ENCODE measurements at regions not wholly inside any gene's neighbourhood (a gene's known extent, or its start where the extent isn't known, plus 50 kb on each side); places are given as distances from the start of the nearest gene placed in this dataset.

GRCh38 chr22:27378311-27378800 is 423.2 kb downstream of the MN1 start:
- no peak for DNase-seq

DNA sequence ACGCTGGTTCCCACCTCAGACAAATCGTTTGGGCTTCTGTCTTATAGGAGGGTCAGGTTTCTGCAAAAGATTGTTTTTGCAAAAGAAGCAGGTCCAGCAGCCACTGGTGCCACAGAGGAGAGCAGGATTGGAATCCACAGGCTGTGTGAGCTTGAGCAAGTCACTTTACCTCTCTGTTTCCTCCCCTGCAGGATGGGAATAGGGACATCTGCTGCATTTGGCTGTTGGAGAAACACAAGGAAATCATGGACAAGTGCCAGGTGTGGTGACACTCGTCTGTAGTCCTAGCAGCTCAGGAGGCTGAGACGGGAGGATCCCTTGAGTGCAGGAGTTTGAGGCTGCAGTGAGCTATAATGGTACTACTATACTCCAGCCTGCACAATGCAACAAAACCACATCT is 422.6 kb downstream of the MN1 start:
- no peak for DNase-seq

GRCh38 chr22:27380855-27381254 is 420.7 kb downstream of the MN1 start:
- no peak for DNase-seq

GRCh38 chr22:27381552-27381951 is 420.0 kb downstream of the MN1 start:
- no peak for DNase-seq

- DNase-seq = no peak
Observed at GRCh38 chr22:27381960-27382742, 419.4 kb downstream of the MN1 start.

GRCh38 chr22:27382947-27383346 is 418.6 kb downstream of the MN1 start:
- no peak for DNase-seq

GRCh38 chr22:27383896-27384295 is 417.7 kb downstream of the MN1 start:
- DNase-seq = no peak

- no peak for DNase-seq
Observed at GRCh38 chr22:27385261-27385998, 416.1 kb downstream of the MN1 start.

GRCh38 chr22:27386186-27386585 is 415.4 kb downstream of the MN1 start:
- no peak for DNase-seq

DNA sequence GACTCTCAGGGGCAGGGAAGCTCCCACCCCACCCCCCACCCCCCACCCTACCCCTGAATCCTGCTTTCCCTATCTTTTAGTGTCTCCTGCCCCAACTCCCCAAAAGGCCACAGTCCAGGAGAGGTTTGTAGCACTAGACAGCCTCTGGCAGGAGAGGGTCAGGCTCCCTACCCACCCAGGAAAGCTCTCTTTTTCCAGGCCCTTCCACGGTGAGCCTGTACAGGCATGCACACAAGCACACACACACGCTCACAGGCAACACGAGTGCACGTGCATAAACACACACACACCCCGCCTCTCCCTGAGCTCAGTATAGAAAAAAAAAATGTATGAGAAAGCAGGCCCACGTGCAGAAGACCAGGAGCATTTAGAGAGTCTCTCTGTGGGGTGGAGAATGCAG is 414.0 kb downstream of the MN1 start:
- DNase-seq = no peak

DNA sequence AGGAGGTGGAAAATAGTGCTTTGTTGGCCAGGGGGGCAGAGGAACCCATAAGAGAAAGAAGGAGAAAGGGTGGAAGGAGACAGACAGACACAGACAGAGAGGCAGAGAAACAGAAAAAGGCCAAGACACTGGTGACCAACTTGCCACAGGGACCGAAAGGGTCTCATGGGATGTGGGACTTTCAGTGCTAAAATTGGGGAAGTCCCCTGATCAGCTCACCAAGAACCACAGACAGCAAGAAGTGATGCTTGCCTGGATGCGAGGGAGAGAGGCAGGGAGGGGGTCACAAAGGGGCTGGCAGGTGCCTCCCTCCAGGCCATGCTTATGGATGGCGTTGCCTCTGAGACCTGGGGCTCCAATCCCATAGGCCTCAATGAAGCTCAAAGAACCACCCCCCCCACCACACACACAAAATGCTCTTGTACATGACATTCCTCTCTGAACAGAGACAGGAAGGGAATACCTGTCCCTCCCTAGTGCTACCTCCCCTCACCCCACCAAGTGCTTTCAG is 413.4 kb downstream of the MN1 start:
- no peak for DNase-seq

- no peak for DNase-seq
Observed at GRCh38 chr22:27389727-27390075, 411.9 kb downstream of the MN1 start.

DNA sequence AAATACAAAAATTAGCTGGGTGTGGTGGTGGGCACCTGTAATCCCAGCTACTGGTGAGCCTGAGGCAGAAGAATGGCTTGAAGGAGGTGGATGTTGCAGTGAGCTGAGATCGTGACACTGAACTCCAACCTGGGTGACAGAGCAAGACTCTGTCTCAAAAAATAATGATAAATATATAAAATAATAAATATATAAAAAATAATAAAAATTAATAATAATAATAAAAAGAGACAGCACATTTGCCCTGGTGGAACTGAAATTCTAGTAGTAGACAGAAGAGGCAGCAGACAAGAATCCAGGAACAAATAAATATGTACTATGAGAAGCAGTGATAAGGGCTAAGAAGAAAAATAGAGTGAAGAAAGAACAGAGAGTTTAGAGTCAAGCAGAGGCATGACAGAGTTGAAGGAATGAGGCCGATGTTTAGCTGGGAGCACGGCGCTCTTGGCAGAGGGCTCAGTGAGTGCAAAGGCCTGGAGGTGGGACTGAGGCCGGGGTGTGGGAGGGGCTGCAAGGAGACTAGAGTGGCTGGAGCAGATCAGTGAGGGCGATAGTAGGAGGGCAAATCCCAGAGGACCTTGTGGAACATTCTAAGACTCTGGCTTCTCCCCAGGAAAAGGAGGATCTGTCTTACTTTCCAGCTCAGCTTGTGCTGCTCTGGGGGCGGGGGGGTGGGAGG is 410.3 kb downstream of the MN1 start:
- no peak for DNase-seq

DNA sequence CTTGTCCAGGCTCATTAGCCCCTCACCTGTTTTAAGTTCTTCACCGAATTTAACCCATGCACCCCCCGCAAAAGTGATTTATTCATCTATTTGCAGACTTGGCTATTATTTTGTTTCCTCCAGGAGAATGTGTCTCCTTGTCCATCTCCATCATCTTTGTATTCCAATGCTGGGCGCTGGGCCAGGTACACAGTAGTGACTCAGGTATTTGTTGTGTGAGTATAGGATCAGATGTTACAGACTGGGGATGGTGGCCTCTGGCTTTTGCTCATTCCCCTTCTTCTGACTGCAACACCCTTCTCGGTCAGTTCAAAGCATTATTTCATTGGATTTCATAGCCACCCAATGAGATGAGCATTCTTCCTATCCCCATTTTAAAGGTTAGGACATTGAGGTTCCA is 408.2 kb downstream of the MN1 start:
- no peak for DNase-seq

DNA sequence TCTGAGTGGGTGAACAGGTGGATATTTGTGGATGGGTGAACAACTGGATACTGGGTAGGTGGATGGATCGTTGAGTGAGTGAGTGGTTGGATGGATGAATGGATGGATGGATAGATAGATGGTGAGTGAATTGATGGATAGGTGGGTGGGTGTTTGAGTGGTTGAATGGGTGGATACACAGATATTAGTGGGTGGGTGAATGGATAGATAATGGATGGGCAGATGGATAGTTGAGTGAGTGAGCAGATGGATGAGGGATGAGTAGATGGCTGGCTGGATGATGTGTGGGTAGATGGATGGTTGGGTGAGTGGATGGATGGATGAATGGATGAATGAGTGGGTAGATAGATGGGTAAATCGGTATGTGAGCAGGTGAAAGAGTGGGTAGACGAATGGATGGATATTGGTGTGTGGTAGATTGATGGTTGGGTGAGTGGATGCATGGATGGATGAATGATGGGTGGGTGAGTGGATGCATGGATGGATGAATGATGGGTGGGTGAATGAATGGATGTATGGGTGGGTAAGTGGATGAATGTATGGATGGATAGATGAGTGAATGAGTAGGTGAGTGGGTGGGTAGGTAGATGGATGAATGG is 406.7 kb downstream of the MN1 start:
- no peak for DNase-seq

GRCh38 chr22:27397036-27397953 is 404.3 kb downstream of the MN1 start:
- no peak for DNase-seq

- DNase-seq = no peak
Observed at GRCh38 chr22:27397954-27398342, 403.6 kb downstream of the MN1 start.

DNA sequence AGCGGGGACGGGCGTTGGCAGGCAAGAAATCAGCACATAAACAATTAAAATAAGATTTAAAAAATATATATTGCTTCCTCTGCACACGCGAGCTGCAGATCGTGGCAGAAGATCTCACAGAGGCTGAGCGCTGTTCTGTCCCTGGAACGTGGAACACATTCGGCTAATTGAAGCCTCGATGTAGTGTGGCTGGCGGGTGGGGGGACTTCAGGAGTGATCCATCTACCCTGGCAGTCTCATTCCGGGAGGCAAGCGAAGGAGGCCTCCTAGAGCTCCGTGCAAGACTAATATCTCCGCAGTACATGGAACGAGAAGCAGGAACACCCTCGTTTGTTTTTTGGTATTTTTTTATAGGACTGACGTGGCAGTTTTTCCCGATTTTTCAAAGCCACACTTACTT is 402.4 kb downstream of the MN1 start:
- DNase-seq = no peak

GRCh38 chr22:27400811-27401210 is 400.7 kb downstream of the MN1 start:
- DNase-seq = no peak

- no peak for DNase-seq
Observed at GRCh38 chr22:27401321-27401720, 400.2 kb downstream of the MN1 start.

DNA sequence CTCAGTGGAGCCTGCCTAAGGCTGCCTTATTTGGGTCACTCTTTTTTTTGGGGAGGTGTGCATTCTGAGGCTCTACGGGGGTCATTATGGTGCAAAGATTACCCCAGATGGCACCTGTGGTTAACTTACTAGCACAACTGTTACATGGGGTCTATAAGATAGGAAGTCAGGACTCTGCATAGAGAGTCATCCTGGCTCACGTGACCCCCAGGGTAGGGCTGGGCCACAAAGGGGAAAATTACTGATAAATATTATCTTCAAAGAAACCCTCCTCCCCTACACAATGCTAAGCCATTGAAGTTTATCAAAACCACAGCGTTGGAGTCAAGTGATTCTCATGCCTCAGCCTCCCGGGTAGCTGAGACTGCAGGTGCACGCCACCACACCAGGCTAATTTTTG is 397.1 kb downstream of the MN1 start:
- DNase-seq = no peak
